GM21825 (cell line): ENCODE measurements at regions not wholly inside any gene's neighbourhood (a gene's known extent, or its start where the extent isn't known, plus 50 kb on each side); places are given as distances from the start of the nearest gene placed in this dataset.
A peak's percentile ranks its signal among the peaks of the same experiment; 100 is the strongest.
"Not testable (repeated sequence)": the region's sequence is repeated elsewhere in the genome, so short reads cannot be mapped to it uniquely, and the experiment has no call there.

ENCODE experiments used
- ATAC-seq: cut with Tn5 transposase; IDR thresholded peaks from one replicate; pipeline ENCODE4 v1.9.1; 2021; ENCODE audit warnings: mild to moderate bottlenecking, moderate library complexity; ENCODE audit not compliant: unreplicated experiment

DNA sequence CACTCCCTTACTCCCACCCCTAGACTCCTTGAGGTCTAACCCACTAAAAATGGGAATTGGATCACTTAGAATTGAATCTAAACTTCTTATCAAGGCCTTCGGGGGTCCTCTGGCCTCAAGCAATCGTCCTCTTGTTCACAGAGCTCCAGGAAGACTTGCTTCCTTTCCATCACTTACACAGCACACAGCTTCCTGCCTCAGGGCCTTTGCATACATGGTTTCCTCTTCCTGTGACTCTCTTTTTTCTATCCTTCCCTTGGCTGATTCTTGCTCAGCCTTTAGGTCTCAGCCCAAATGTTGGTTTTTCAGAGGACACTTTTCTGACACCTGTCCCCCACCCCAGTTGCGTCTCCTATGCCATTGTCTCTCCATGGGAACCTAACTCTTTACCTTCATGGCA is 50.0 kb upstream of the ALDH1B1 start:
- no peak for ATAC-seq

DNA sequence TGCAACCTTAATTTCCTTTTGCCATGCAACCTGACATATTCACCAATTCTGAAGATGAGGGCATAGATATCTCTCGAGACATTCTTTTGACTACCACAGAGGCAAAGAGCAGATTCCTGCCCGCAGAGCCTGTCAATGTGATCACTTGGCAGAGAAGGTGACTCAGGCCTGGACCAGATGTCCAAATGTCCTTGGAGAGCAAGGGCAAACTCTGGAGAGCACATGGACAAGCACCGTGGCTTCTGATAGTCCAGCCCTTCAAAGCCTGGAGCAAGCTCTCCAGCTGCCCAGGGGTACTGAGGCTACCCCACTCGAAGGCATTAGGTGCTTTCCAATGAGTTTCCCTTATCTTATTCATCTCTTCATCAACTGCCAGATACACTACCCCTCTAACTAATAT is 50.4 kb upstream of the ALDH1B1 start:
- ATAC-seq, result no peak

DNA sequence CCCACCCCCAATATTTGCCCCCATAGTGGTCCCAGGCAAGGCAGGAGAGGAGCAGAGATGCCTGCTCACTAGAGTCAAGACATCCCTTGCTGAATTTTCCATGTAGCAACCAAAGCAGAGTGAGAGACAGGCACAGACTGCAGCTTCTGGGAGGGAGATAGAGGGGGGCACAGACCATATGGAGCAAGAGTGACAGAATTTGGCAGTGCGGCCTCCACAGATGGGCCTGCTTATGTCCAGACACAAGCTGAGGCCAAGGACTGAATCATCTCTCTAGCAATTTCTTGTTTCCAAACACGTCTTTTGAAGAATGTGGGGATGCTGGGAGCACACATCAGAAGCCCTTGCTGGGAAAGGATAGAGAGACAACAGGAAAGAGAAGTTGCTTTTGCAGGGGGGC is 53.0 kb upstream of the ALDH1B1 start:
- ATAC-seq, result no peak

DNA sequence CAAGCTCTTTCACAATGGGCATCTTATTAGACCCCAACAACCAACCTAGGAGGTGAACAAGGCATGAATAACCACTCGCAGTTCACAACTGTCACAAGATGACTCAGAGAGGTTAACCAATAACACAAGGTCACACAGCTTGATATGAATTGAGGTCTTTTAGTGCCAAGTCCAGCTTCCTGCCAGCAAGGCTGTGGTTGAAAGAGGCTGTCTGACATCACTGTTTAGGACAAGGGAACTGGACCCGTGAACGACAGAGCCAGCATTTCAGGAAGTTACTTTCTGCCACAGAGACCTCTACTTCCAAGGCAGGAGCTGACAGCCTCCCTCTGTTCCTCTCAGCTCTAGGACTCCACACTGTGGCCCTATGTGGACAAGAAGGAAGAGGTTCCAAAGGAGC is 53.4 kb upstream of the ALDH1B1 start:
- ATAC-seq, result peak; percentile 53

DNA sequence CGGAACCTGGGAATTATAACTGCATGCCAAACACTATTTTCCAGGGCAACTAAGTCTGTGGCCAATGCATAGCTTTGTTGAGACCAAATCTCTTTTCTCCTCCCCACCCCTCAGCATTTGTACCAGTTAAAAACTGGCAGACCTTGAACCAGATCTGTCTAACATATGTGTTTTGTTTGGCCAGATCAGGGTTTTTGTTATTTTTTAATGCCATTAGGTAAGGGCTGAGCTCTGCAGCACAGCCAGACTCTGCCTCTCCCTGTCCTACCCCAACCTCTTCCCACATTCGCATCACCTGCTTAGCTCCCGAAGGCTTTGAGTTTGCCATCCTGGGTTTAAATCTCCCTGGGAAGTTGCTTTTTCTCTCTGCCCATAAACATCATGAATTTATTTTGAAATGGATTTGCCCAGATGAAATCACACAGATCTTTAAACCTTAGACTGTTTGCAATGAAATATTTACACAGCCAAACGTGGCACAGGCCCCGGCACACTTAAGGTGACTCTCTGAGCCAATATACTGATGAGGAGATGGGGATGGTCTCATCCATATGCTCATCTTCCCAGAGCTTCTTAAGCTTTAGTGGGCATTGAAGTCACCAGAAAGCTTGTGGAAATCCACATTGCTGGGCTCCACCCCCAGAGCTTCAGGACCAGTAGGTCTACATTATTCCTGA is 54.0 kb upstream of the ALDH1B1 start:
- no peak for ATAC-seq

DNA sequence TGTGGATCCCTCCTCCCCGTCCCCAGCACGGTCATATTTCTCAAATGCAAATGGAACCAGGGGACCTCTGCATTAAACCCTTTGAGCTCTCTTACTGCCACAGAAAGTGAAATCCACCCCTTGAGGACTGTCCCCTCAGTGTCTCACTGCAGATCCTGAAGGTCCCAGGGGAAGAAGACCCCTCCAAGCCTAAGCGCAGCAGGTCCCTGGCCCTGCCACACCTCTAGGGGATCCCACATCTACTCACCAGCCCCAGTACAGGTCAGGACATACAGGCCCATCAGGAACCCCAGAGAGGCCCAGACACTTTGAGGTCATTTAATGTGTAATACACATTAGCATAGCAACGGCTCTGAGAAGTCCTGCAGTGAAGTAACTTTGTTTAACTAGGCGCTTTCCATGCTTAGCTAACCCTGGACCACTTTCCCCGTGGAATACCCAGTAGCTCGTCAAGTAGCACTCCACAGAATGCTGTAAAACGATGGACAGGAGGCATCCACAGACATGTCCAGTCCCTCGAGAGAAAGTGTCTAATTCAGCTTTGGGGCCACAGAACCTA is 54.7 kb upstream of the ALDH1B1 start:
- ATAC-seq, result no peak

DNA sequence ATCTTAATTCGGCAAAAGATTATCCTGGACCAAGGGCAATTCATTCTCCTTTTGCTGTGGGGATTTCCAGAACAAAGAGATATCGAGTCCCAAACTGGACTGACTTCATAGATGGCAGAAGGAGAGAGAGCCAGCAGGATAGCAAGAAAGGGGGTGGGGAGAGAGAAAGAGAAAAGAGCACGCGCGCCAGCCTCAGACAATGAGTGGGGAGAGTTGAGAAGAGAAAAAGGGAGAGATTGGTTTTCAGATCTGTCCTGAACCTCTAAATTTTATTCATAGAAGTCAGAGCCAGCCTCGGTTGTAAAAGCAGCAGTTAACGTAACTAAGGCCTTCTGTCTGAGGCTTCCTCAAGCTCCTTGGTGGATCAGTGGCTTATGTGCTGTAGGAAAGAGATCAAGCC is 55.3 kb upstream of the ALDH1B1 start:
- ATAC-seq, result no peak

DNA sequence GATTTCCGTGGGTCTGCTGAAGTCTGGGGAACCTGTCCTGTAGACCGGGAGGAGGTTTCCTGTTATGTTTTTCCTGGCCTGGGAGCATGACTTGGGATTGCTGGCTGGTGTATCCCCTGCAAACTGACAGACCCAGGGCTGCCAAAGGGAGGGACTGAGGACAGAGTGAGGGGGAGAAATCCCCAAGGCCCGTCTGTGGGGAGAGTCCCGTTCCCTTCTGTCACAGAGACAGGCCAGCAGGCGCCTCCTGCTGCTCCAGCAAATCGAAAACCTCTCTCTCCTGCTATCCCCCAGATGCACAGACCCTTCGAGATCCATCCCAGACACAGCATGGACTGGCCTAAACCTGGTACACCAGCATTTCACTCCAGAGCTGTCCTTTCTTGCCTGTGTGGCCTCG is 56.2 kb upstream of the ALDH1B1 start:
- no peak for ATAC-seq

DNA sequence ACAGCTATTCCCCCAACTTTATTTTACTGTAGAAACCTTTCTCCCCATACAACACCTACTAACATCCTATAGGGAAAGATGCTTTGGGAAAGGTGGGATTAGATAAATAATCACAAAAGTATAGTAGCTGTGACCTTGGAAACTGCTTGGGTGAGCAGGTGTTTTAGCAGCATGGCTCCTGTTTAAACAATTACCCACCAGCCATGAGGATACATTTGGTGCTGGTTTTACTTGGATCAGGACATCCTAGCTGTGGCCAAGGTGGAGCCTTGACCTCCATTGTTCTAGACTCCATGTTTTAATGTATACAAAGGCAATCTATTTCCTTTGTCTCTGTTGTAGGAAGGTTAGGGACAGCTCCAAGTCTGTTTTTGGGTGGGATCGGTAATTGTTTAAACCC is 56.8 kb upstream of the ALDH1B1 start:
- no peak for ATAC-seq

DNA sequence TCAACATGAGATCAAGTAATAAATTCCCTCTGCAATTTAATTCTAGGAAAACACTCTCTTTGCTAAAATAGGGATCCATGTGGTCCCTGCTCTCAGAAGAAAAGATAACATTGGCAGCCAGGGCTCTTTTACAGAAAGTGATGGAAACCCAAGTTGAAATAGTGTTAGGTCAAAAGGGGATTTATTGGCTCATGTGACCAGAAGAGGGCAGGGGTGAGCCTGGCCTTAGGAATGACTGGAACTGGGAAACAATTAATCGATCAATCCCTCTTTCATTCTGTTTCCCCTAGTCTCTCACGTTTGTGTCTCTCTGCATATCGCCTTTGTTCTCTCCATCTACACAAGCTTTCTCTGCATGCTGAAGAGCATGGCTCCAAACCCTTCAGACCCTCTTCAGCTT is 58.3 kb upstream of the ALDH1B1 start:
- ATAC-seq, result no peak

DNA sequence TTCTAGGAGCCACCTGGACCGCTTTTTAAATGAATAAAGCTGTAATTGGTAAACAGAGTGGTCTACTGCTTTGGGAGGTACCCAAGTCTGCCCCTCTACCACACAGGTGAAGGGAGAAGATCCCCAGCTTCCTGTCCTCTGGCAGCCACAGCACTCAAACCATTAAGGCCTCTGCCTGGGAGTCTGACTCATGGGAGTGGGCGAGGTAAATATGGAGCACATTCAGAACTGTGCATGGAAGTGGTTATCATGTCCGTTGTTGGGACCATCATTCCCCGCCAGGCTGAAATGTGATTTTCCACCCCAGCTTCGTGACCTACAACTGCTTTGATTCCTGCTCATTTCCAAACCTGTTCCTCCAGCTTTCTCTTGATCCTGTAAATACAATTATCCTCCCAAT is 59.5 kb upstream of the ALDH1B1 start:
- no peak for ATAC-seq

DNA sequence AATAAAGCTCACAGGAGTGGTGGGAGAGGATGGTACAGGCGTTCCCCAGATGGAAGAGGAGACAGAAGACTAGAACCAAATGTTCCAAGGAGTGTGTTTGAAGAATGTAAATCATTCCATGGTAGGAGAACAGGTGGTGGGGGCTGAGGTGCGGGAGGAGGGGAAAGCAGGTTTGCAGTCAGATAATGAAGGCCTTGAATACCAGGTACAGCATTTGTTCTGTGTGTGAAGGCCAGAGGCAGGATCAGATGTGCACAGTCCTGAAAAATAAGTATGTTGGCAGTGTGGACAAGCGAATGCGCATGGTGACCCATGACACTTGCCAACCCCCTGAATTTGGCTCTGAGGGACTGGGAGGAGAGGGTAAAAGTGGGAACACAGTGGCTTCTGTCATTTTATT is 59.9 kb upstream of the ALDH1B1 start:
- no peak for ATAC-seq

DNA sequence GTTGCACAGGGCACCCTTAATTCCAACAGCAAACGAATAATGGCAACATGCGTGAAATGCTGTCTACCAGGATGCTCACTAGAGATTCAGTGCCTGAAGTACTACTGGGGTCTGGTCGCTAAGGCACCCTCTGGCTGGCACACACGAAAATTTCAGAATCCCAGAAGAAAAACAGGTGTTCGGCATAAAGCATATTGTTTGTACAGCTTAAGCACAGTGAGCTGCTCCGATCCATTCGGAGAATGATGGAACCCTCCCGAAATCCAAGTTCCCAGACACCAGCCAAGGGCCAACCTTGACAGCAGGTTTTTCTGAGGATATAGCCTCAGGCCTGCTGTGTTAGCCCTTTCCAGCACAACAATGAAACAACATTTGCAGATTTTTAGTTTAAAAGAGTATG is 61.4 kb upstream of the ALDH1B1 start:
- ATAC-seq, result no peak

DNA sequence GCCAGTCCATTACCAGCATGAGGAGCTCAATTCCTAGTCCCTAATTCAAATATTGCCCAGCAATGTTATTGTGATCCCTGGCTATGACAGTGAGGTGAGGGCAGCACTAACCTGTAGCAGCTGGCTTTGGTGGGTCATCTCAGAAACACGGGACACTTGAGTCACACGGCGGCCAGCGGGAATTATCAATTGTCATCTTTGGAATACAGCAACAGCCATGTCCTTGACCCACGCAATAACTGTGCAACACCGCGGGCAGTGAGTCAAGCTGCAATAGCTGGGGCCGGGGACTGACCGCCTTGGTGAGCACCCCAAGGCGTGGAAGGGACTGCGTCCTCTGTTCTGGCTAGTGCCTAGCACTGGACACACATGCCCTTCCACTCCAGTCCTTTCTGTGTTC is 62.5 kb upstream of the ALDH1B1 start:
- no peak for ATAC-seq

DNA sequence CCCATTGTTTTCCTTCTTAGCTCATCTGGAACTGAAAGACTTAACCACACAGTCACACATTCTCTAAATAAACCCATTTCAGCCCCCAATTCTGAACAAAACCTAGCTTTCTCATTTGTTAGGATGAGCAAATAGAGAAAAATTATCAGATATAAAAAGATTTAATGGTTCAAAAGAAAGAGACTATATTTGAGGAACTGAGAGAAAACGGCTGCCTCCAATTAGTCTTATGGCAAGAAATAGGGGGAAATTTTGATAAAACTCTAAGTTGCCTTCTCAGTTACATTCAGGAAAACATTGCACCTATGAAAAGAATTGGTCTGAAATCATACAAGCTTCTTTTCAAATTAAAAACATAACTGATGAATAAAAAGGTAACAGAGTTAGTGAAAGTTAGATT is 63.7 kb upstream of the ALDH1B1 start:
- ATAC-seq, result no peak

DNA sequence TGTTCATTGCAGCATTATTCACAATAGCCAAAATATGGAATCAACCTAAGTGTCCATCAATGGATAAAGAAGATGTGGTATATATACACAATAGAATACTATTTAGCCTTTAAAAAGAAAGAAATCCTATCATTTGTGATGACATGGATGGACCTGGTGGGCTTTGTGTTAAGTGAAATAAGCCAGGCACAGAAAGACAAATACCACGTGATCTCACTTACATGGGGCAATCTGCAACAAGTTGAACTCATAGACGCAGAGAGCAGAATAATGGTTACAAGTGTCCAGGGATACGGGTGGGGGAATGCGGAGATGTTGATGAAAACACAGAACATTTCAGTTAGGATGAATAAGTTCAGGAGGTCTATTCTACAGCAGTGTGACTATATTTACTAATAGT is 66.4 kb upstream of the ALDH1B1 start:
- no peak for ATAC-seq

DNA sequence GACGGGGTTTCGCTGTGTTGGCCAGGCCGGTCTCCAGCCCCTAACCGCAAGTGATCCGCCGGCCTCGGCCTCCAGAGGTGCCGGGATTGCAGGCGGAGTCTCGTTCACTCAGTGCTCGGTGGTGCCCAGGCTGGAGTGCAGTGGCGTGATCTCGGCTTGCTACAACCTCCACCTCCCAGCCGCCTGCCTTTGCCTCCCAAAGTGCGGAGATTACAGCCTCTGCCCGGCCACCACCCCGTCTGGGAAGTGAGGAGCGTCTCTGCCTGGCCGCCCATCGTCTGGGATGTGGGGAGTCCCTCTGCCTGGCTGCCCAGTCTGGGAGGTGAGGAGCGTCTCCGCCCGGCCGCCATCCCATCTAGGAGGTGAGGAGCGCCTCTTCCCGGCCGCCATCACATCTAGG is 68.3 kb upstream of the ALDH1B1 start:
- not testable (repeated sequence) for ATAC-seq

DNA sequence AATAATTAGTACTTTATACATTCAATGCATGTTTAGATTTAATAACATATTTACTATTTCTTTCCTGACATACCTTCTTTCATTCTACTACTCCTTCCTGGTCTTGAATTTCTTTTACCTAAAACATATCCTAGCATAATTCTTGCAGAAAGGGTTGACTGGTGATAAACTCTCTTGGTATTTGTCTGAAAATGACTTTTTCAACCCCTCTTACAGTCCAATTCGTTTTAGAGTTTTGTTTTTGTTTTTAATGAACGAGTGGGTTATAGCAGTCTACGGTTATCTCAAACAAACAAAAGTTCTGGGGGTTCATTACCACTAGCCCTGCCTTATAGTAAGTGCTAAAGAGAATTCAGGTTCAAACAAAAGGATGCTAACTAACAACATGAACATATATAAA is 69.6 kb upstream of the ALDH1B1 start:
- no peak for ATAC-seq

DNA sequence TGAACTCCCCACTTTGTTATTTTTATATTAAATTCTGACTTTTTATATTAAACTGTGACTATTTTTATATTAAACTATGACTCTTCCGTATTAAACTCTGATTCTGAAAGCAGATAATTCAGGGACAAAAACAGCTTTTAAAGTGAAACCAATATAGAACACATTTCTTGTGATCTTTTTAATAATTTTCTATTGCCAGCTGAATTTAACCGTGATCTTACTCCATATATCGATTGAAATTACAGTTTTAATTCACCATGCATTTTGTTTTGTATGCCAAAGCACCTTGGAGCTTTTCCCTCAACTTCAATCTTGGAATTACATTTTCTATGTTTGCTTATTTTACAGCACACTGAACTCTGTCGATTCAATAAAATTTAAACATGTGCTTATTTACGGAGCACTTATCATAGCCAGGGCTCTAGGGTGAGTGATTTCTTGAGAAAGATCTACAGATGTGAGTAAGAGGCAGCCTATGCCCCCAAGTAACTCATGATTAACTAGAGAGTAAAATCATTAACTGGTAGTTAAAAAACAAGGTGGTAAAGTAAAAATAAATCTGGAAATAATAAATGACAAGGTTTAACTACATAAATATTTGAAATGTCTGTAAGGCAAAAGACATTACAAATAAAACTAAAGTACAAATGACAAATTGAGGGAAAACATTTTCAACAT is 72.9 kb upstream of the ALDH1B1 start:
- no peak for ATAC-seq

DNA sequence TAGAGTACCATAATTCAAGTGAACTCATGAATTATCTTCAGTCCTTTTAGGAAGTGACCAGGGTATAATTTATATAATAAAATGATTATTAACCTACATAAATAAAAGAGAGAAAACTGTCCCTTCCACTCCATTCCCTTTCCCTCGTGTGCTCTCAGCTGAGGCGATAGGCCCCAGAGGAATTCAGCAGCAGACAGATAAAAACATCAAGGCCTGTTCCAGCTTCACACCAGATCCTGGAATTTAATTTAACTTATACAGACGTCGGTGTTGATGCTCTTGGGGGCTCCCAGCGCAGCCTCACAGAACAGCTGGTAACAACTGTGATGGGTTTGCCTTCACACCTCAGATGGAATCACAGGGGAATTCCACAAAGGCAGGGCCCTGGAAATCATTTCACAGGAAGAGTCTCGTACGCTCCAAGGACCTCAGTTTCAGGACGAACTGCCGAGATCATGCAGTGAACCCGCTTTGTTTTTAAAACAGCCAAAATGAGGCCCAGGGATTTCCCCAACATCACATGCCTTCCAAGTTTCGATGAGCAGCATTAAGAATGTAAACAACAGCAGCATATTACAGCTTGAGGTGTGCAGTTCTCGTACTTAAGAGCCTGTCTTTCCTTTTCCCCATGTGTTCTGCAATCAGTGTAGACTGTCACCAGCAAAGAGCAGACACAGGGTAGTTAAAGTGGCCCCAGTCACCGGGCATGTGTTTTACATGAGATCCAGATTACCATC is 73.6 kb upstream of the ALDH1B1 start:
- peak; percentile 90 for ATAC-seq

DNA sequence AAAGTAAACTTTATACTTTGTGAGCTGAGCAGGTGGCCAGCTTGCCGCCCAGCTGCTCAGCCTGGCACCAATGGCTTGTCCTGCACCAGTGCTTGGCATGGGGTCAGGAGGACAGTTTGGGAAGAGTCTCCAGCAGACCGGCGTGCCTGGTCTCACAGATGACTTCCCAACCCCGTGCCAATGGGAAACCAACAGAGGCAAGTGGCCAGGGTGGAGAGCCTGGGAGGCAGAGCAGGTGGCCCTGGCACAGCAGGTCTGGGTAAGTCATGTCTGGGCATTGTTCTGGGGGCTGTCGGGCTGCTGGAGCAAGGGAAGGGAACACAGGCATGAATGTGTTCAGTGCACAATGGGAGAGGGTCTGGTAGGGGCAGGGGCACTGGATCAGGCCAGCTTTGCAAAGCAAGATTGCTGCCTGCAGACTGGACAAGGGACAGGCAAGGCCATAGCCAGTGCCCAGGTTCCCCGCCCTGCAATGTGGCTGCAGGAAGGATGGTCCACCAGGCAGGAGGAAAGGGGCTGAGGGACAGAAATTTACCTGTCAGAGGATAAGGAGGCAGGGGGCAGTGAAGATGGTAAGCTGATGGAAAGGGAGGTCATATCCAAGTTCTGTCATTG is 76.2 kb upstream of the ALDH1B1 start:
- no peak for ATAC-seq
